Astrocyte (in vitro differentiated cells and primary cell): ENCODE measurements at regions not wholly inside any gene's neighbourhood (a gene's known extent, or its start where the extent isn't known, plus 50 kb on each side); places are given as distances from the start of the nearest gene placed in this dataset.

ENCODE experiments used
- EZH2 ChIP-seq: IDR thresholded peaks from 2 replicates; pipeline ENCODE4 v1.6.1; 2012; ENCODE audit warnings: mild to moderate bottlenecking, low read length, inconsistent platforms; ENCODE audit not compliant: insufficient read depth
- TF ChIP-seq, protein P1 (sequence below): IDR thresholded peaks from 2 replicates; pipeline ENCODE4 v1.5.1; 2011; ENCODE audit warnings: low read depth, mild to moderate bottlenecking, inconsistent platforms, low read length, moderate library complexity; ENCODE audit not compliant: insufficient read depth

DNA sequence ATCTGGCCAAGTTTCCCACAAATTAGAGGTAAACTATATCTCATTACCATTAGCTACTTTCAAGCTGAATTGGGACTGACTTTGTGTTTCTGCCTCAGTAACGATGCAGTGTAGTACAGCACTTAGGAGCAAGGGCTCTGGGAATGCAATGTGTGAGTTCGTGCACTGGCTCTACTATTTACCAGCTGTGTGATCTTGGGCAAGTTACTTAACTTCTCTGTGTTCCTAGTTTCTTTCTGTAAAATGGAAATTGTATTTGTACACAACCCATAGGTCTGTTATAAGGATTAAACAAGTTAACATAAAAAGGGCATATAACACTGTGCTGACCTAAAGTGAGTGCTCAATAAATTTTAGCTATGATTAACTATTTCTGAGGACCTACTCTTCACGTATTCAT, 65.0 kb upstream of the CSF1 start:
- TF ChIP-seq, protein P1, sequence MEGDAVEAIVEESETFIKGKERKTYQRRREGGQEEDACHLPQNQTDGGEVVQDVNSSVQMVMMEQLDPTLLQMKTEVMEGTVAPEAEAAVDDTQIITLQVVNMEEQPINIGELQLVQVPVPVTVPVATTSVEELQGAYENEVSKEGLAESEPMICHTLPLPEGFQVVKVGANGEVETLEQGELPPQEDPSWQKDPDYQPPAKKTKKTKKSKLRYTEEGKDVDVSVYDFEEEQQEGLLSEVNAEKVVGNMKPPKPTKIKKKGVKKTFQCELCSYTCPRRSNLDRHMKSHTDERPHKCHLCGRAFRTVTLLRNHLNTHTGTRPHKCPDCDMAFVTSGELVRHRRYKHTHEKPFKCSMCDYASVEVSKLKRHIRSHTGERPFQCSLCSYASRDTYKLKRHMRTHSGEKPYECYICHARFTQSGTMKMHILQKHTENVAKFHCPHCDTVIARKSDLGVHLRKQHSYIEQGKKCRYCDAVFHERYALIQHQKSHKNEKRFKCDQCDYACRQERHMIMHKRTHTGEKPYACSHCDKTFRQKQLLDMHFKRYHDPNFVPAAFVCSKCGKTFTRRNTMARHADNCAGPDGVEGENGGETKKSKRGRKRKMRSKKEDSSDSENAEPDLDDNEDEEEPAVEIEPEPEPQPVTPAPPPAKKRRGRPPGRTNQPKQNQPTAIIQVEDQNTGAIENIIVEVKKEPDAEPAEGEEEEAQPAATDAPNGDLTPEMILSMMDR = no peak
- no peak for TF ChIP-seq EZH2
